T47D (cell line): ENCODE measurements at regions not wholly inside any gene's neighbourhood (a gene's known extent, or its start where the extent isn't known, plus 50 kb on each side); places are given as distances from the start of the nearest gene placed in this dataset.
A peak's percentile ranks its signal among the peaks of the same experiment; 100 is the strongest.

Experiments
- DNase-seq, 2 experiments: peaks; one replicate each; pipeline versions ENCODE4 v3.0.0 to v3.0.0-alpha.2; 2011 to 2012; ENCODE audit warnings: low read depth in 1 of 2, low spot score in 1 of 2
- JUND ChIP-seq: IDR thresholded peaks from 2 replicates; pipeline ENCODE4 v1.6.1; 2012; ENCODE audit warnings: low read depth
- in situ Hi-C: cut with HindIII; loops from 2 replicates; pipeline ENCODE4 v1.10.0; 2016; ENCODE audit warnings: low sequenced_read_pairs, low pct_unique_long_range_greater_than_20kb

DNA sequence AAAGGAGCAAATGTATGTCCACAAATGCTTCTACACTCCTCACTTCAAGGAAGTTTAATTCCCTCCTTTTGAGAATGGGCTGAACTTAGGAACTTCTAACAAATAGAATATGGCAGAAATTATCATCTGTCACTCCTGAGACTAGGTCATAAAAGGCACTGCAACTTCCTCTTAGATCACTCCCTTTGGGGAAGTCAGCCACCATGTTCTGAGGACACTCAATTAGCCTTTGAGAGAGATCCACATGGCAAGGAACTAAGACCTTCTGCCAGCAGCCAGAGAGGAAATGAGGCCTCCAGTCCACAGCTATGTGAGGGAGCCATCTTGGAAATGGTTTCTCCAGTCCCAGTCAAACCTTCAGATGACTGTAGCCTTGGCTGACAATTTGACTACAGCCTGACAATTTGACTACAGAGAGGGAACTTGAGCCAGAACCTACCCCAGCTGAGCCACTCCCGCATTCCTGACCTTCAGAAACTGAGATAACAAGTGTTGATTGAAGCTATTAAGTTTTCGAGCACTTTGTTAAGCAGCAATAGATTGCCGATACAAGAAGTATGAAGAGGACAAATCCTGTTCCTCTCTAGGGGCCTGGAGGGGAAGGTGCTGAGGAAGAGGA, 113.4 kb upstream of the SEC14L1 start:
- in situ Hi-C loops, result no loop called here
- no peak for TF ChIP-seq JUND
- no peak for DNase-seq

- in situ Hi-C loops, result no loop called here
- no peak for DNase-seq
- TF ChIP-seq JUND, result no peak
Measured at GRCh38 chr17:77028900-77029299, 111.9 kb upstream of the SEC14L1 start.

DNA sequence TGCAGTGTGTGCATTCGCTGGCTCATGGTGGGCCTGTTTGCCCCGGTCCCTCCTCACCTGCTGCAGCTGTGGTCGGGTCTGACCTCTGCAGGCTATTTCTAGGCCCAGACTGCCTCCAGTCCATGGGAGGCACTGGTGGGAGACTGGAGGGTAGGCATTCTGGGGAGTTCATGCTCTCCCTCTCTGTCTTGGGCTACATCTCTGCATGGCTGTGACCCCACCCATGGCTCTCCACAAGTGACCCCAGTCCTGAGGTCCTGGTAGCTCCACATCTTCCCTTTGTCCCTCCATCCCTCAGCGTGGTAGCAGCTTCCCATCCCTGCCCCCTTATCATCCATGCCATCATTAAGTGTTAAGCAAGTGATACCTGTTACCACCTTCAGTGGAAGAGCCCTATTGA, 107.8 kb upstream of the SEC14L1 start:
- TF ChIP-seq JUND, result no peak
- DNase-seq, result no peak

GRCh38 chr17:77033892-77034404, 106.8 kb upstream of the SEC14L1 start:
- DNase-seq, result no peak
- no peak for TF ChIP-seq JUND
- in situ Hi-C loops, result no loop called here

More for the DNA sequence above, 107.8 kb upstream of the SEC14L1 start:
- in situ Hi-C loops, result no loop called here

DNA sequence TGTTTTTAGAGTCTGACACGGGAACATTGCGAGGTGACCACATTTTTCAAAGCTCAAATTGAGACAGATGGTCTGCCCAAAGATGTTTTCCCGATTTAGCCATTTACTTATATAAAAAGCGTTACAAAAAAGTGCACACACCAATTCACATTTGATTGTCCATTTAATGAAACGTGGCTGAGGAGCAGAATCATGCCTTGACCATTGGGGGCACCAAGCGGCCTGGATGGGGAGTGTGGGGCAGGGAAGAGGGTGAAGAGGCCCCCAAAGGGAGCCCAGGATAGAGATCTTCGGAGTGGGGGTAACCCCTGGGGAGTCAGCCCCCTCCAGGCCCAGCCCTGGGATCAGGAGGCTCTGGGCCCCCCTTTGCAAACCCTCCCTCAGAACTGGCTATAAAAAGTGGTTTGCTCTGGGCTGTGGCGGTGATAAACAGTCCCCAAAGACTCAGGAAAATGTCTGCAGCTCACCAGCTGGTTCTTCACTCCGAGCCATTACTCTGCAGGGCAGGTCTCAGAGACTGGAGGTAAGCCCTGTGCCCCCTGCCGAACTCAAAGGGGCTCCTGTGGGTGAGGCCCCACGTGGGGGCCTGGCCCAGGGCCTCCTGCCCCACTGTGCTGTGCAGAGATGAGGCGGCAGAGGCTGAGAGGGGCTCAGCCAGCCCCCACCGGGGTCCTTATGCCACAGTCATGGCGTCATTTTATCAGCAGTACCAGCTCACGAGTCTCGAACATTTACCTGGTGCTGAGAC, 105.9 kb upstream of the SEC14L1 start:
- TF ChIP-seq JUND, result no peak
- no peak for DNase-seq
- in situ Hi-C loops, result no loop called here

GRCh38 chr17:77035526-77035925, 105.2 kb upstream of the SEC14L1 start:
- in situ Hi-C loops, result no loop called here
- TF ChIP-seq JUND, result no peak
- no peak for DNase-seq

DNA sequence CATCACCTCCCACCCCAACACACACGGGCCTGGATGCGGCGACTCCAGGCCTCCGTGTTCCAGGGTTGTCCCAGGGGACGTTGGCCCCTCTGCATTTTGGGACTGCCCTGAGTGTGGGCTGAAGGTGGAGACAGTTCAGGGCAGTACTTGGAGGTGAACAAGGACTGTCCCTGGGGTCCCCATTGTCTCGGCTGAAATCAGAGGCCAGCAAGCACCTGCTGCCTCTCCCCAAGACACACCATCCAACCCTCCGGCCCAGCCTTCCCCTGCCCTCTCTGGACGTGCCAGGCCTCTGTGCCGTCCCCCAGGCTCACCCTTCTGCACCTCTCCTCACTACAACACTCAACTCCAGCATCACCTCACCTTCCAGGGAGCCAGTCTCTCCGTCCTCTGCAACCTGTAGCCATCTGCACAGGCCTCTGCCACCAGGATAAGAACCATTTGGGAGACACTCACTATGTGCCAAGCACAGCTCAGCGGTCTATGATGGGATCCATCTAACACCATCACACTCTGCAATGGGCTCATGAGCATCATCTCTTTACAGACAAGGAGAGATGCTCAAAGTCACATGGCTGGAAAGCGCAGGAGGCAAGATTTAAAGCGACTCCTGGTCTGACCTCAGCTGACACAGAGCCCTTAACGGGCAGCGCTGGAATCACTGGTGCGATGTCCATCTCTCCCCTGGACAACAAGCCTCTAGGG, 104.5 kb upstream of the SEC14L1 start:
- in situ Hi-C loops, result no loop called here
- no peak for DNase-seq
- TF ChIP-seq JUND, result no peak

DNA sequence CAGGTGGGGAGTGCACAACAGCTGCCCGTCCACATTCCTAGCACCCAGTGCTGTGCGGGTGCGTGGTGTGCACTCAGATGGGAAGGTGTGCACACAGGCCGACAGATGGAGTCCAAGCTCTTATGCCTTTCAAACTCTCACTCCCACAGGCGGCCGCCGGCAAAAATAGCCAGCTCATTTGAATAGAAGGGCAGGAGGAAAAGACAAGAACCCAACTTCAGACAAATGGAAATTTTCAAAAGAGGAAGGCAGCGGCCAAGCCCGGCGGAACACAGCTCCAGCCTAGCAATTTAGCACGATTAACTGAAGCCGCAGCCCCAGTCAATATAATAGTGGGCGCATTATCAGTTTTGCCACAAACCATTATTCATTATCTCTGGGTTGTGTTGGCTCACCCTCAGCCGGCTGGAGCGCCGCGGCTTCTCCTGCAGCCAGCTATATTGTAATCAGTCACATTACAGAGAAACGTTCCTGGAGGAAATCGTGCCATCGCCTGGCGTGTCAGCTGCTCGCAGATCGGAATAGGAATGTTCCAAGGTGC, 103.9 kb upstream of the SEC14L1 start:
- TF ChIP-seq JUND, result no peak
- peak; percentile 88 to 90 for DNase-seq
- in situ Hi-C loops, result no loop called here

DNA sequence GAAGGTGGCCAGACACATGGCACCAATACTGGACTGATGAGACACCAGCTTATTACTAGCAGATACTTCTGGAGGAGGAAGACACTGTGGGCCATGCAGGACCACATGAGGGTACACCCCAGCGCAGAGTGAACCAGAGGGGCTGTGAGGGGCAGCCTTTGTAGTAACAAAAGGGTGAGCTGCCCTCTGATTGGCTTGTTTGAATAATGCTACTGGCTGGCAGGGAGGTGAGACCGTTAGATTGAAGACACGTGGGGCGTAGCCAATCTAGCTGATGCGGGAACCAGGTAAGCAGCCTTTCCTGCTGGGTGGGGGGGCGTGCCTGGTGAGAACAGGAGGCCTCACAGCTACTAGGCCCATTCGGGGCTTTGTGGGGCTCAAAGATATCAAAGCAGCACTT, 102.8 kb upstream of the SEC14L1 start:
- in situ Hi-C loops, result no loop called here
- DNase-seq, result no peak
- TF ChIP-seq JUND, result no peak

- TF ChIP-seq JUND, result no peak
- in situ Hi-C loops, result no loop called here
- no peak for DNase-seq
Measured at GRCh38 chr17:77038884-77039555, 101.7 kb upstream of the SEC14L1 start.

DNA sequence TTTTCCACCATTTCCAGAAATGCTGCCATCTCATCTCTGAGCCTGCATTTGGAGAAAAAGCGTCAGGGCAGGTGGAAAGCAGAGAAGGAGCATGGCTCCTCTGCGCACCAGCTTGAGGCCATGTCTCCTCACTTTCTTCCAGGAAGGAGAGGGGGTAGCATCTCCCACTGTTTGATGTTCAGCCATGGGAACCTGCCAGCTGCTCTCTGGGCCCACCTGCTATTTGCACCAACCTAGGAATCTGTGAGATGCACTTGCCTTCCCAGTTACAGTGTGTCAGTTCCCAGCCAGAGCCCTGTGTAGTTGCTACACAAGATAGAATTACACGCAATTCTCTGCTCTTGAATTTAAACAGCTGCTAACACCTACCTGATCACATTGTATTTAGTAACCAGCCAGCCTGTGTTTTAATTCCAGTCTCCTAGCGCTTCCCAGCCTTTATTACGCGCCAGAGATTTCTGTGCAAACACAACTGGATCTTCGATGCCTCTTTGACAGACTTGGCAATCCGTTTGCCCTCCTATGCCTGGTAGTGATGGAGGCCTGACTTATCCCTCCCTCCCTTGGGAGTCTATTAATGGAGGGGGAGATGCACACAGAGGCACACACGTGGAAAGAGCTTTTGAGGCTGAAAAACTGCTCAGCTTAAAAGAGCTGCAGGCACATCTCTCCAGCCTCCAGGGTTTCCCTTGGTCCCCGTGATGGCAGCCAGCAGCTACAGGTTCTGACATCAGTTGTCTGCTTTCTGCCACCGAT, 98.1 kb upstream of the SEC14L1 start:
- no peak for DNase-seq
- in situ Hi-C loops, result no loop called here

GRCh38 chr17:77045441-77046041, 95.2 kb upstream of the SEC14L1 start:
- no peak for TF ChIP-seq JUND
- no peak for DNase-seq
- in situ Hi-C loops, result no loop called here

More for the DNA sequence above, 98.1 kb upstream of the SEC14L1 start:
- TF ChIP-seq JUND, result no peak
